ENCODE measurements at regions not wholly inside any gene's neighbourhood (a gene's known extent, or its start where the extent isn't known, plus 50 kb on each side); places are given as distances from the start of the nearest gene placed in this dataset.
A peak's percentile ranks its signal among the peaks of the same experiment; 100 is the strongest.

DNA sequence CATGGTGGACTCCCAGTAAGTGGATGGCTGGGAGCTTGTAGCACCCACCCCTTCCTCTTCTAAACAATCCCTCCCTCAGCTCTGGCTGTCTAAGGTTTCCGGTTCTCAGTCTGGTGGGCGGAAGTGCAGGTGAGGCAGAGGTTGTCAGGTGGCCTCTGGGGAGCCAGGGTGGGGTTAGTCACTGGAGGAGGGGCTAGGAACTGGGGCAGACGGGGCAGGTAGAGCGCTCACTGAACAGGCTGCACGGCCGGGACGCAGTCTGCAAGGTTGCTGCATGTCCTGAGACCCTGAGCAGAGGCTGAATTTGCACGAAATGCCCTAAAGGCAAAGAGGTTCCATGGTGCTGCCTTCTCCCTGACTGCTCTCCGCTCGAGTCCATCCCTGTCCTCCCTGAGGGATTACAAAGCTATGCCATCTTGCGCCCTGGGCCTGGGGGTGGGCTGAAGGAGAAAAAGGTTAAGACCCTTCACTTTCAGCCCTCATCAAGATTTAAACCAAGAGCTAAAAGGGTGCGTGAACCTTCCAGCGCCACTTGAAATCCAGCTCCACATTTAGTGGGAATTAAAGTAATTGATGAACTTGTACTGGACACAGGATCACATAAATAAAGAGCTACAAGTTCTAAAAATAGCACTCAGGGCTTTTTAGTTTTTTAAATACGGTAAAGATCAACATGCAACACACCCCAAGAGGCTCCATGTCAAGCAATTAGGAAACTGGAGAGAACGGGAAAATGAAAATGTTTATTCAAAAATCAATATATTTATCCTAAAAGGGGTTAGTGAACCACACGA lies 62.3 kb upstream of the CTBP2 start:
- H3K27ac Mint-ChIP-seq, result no peak overlapping the region
- peaks cover 0 to 2% of the 10 kb centered on the region in 2 donors for H3K4me1 Mint-ChIP-seq
- H3K27me3 Mint-ChIP-seq, result peaks cover 37 to 47% of the 10 kb centered on the region in 2 donors
- H3K9me3 Mint-ChIP-seq, result peaks cover 4 to 5% of the 10 kb centered on the region in 2 donors
- ATAC-seq (replicated peaks) (no peak), DNase-seq (no peak)
- H3K4me3 Mint-ChIP-seq, result no peak overlapping the region
- peaks cover 1 to 2% of the 10 kb centered on the region in 2 donors for H3K36me3 Mint-ChIP-seq

DNA sequence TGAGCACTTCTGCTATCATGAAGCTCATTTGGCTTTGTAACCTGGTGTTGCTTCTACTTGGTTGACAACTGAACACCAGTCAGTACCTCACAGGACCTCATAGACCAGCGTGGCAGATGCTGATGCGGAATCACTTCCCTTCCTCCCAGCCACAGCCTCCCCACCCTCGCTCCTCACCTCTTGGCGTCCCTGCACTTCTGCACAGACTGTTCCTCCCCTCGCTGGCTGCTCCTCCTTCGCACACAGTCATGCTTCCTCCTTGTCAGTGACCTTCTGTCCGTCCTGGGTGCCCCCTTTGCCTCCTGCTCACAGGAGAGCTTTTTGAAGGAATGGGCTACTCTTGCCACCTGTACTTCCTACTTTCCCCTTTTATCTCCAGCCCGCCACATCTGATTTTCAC lies 61.4 kb upstream of the CTBP2 start:
- no peak for ATAC-seq (replicated peaks)

DNA sequence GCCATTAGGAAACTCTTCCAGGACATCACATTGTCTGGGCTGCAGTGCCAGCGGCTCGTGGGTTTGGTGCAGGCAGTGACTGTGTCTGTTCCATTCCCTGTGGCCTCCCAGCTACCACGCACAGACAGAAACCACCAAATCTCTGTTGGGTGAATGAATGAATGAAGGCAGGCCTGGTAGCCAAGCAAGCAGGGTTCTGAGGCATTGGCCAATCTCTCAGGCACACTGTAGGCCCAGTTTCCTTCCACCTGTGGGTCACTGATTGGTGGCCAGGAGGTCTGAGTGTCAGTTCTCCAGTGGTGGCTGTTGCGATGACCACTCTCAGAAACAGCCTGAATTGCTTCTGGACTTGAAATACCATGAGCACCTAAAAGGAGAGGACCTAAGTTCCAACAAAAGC lies 59.4 kb upstream of the CTBP2 start:
- Mint-ChIP-seq H3K4me3 (no peak overlapping the region), H3K36me3 (no peaks in the 10 kb centered on the region), H3K9me3 (no peaks in the 10 kb centered on the region), H3K27ac (no peak overlapping the region), H3K27me3 (peaks cover 36 to 39% of the 10 kb centered on the region in 2 donors), H3K4me1 (peaks cover 0 to 2% of the 10 kb centered on the region in 2 donors)
- ATAC-seq (replicated peaks) (no peak), DNase-seq (no peak)

More for the DNA sequence above, 61.4 kb upstream of the CTBP2 start:
- no peak for DNase-seq
- no peak overlapping the region for H3K27ac Mint-ChIP-seq
- H3K36me3 Mint-ChIP-seq, result peaks cover 0 to under 1% of the 10 kb centered on the region in 2 donors
- peaks cover 37 to 41% of the 10 kb centered on the region in 2 donors for H3K27me3 Mint-ChIP-seq
- peaks cover 0 to 2% of the 10 kb centered on the region in 2 donors for H3K9me3 Mint-ChIP-seq
- peaks cover 0 to 2% of the 10 kb centered on the region in 2 donors for H3K4me1 Mint-ChIP-seq
- H3K4me3 Mint-ChIP-seq, result no peak overlapping the region

DNA sequence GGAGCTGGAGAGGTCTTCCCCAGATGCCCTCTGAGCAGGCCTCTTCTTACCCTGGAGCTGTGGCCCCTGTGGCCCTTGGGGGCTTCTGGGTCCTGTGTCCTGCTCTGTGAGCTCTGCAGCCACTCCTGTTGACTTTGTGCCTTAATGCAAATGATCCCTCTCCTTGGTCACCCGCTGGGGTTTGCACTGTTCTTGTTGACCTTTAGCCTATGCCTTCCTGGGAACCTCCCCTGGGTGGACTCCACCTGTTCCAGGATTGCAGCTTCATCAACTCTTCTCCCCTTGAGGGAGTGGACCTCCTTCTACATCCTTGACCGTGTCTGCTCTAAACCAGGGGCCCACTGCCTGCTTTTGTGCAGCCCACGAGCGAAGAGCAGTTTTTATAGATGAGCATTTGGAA lies 58.6 kb upstream of the CTBP2 start:
- Mint-ChIP-seq H3K4me3 (no peak overlapping the region), H3K4me1 (peaks cover 0 to 2% of the 10 kb centered on the region in 2 donors), H3K9me3 (no peaks in the 10 kb centered on the region), H3K27me3 (peaks cover 32 to 39% of the 10 kb centered on the region in 2 donors), H3K27ac (no peak overlapping the region), H3K36me3 (no peaks in the 10 kb centered on the region)
- ATAC-seq (replicated peaks) (no peak), DNase-seq (no peak)

- ATAC-seq (replicated peaks), result no peak
- Mint-ChIP-seq H3K9me3 (no peaks in the 10 kb centered on the region), H3K27ac (no peak overlapping the region), H3K4me1 (peaks cover 0 to 2% of the 10 kb centered on the region in 2 donors), H3K4me3 (no peak overlapping the region), H3K36me3 (no peaks in the 10 kb centered on the region), H3K27me3 (peaks cover 36 to 44% of the 10 kb centered on the region in 2 donors)
- no peak for DNase-seq
These were observed 57.8 kb upstream of the CTBP2 start for GRCh38 chr10:125217990-125218675.

DNA sequence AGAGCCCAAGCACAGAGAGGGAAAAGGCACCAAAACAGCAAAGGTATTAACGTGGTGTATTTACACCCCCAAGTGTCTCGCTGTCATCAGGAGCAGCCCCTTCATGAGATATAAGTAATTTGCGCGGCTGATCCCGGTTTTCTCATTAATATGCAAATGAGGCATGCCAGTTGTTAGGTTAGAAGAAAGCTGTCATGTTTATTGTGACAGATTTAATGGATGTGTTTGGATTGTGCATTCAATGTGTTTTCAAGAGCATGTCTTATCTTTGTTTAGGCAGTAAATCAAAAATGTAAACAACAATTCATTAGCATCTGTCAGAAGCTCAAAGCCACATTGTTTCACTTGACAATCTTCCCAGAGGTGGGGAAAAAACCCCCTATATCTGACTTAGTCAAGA lies 56.5 kb upstream of the CTBP2 start:
- H3K4me3 Mint-ChIP-seq, result no peak overlapping the region

DNA sequence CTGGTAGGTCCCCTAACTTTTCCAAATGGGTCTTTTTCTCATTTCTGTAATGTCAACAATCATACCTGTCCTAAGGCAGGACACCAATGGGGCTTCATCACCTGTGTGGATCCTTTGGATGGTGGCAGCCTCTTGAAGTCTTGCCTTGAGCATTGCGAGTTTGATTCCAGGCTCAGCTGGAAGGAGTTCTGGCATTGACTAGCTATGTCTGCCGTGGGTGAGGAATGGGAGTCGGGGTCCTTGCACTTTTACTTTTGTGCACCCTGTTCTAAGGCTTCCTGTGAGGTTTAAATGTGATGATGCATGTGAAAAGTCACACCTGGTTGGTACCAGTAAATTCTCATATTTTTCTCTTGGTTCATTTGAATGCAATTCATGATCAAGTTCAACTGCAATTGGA lies 55.9 kb upstream of the CTBP2 start:
- ATAC-seq (replicated peaks), result no peak
- Mint-ChIP-seq H3K36me3 (no peaks in the 10 kb centered on the region), H3K4me1 (no peaks in the 10 kb centered on the region), H3K9me3 (peaks cover under 1 to 1% of the 10 kb centered on the region in 2 donors), H3K27ac (no peak overlapping the region), H3K27me3 (peaks cover 33 to 39% of the 10 kb centered on the region in 2 donors), H3K4me3 (no peak overlapping the region)
- no peak for DNase-seq

More for the DNA sequence above, 56.5 kb upstream of the CTBP2 start:
- H3K9me3 Mint-ChIP-seq, result no peaks in the 10 kb centered on the region
- peaks cover 37 to 43% of the 10 kb centered on the region in 2 donors for H3K27me3 Mint-ChIP-seq
- no peaks in the 10 kb centered on the region for H3K4me1 Mint-ChIP-seq
- no peaks in the 10 kb centered on the region for H3K36me3 Mint-ChIP-seq
- ATAC-seq (replicated peaks), result no peak
- H3K27ac Mint-ChIP-seq, result no peak overlapping the region
- no peak for DNase-seq

DNA sequence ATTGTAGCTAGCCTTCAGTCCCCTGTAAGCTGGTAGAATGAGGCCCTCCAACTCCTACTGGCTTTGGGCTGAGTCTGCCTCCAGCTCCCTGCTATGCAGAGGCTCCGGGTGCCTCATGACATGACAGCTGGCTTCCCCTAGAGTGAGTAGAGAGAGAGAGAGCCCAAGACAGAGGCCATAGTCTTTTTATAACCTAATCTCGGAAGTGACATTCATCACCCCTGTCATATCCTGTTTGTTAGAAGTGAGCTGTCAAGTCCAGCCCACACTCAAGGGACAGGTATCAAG lies 53.9 kb upstream of the CTBP2 start:
- Mint-ChIP-seq H3K9me3 (peaks cover 3 to 4% of the 10 kb centered on the region in 2 donors), H3K36me3 (no peaks in the 10 kb centered on the region), H3K4me1 (no peaks in the 10 kb centered on the region), H3K27ac (peak overlapping the region; percentile 77), H3K4me3 (no peak overlapping the region), H3K27me3 (peaks cover 22 to 28% of the 10 kb centered on the region in 2 donors)
- ATAC-seq (replicated peaks) (no peak), DNase-seq (no peak)

GRCh38 chr10:125213541-125214282 lies 53.3 kb upstream of the CTBP2 start:
- Mint-ChIP-seq H3K36me3 (no peaks in the 10 kb centered on the region), H3K27ac (peak overlapping the region; percentile 77), H3K4me3 (no peak overlapping the region), H3K27me3 (peaks cover 19 to 28% of the 10 kb centered on the region in 2 donors), H3K4me1 (no peaks in the 10 kb centered on the region), H3K9me3 (peaks cover 3 to 4% of the 10 kb centered on the region in 2 donors)
- no peak for DNase-seq
- no peak for ATAC-seq (replicated peaks)

GRCh38 chr10:125212150-125212809 lies 51.9 kb upstream of the CTBP2 start:
- Mint-ChIP-seq H3K4me1 (no peaks in the 10 kb centered on the region), H3K36me3 (no peaks in the 10 kb centered on the region), H3K9me3 (peaks cover 3 to 4% of the 10 kb centered on the region in 2 donors), H3K27ac (no peak overlapping the region), H3K27me3 (peaks cover 17 to 33% of the 10 kb centered on the region in 2 donors), H3K4me3 (no peak overlapping the region)
- ATAC-seq (replicated peaks), result no peak
- no peak for DNase-seq

All from stimulated activated naive B cell treated with anti-CD40 and anti-IgM and Interleukin-4, amounts not matched to agents 10 μg/mL and 1 μg/mL and 100 μg/mL, for 72 hours (primary cell).